SK-N-SH (cell line): ENCODE measurements at regions not wholly inside any gene's neighbourhood (a gene's known extent, or its start where the extent isn't known, plus 50 kb on each side); places are given as distances from the start of the nearest gene placed in this dataset.

Experiments
- CTCF ChIA-PET: fragments of 300-600, 350-600 bp; formaldehyde crosslinking; extraction: SDS; loops from one replicate; lab custom pipeline; 2021; lab: Yijun Ruan, JAX
- POLR2A ChIA-PET: fragments of 350-600 bp; sonication (Branson Sonifier 250); formaldehyde crosslinking; extraction: SDS; loops from one replicate; lab custom pipeline; 2020; ENCODE audit warnings: antibody characterized with exemption, inconsistent platforms; lab: Yijun Ruan, JAX
- DNase-seq: peaks from one replicate; pipeline ENCODE4 v3.0.0; 2012
- H2AFZ ChIP-seq: fragments of 200-600 bp; sonication (generic); 2 replicates; pipeline ENCODE4 v1.8.1; 2016; ENCODE audit warnings: antibody characterized with exemption, mild to moderate bottlenecking, low read depth
- H3F3A ChIP-seq: fragments of 200-600 bp; sonication (generic); replicated peaks from 2 replicates; pipeline ENCODE3; 2016; ENCODE audit warnings: antibody characterized with exemption, mild to moderate bottlenecking; ENCODE audit not compliant: insufficient read depth
- H3K27ac ChIP-seq, 2 experiments: fragments of 200-500 bp in 1 of 2; fragments of 200-600 bp in 1 of 2; sonication (Bioruptor generic) in 1 of 2; sonication (generic), shearing (Covaris generic) in 1 of 2; 2 replicates each; pipeline versions ENCODE4 v1.5.1 to v1.6.1; 2014 to 2016; ENCODE audit warnings: low read depth in 2 of 2, inconsistent platforms in 1 of 2, low read length in 1 of 2, mild to moderate bottlenecking in 1 of 2, mixed read lengths in 1 of 2
- H3K27me3 ChIP-seq: fragments of 200-600 bp; sonication (generic), shearing (Covaris generic); 2 replicates; pipeline ENCODE4 v1.6.1; 2016; ENCODE audit warnings: mixed run types; ENCODE audit not compliant: insufficient read depth
- H3K36me3 ChIP-seq, 2 experiments: fragments of 200-500 bp in 1 of 2; fragments of 200-600 bp in 1 of 2; sonication (Bioruptor generic) in 1 of 2; sonication (generic) in 1 of 2; replicated peaks in 1 of 2; 2 replicates each; pipeline versions ENCODE3 to v1.5.1; 2014 to 2016; ENCODE audit warnings: low read length in 1 of 2, mild to moderate bottlenecking in 1 of 2; ENCODE audit not compliant: insufficient read depth in 2 of 2, control insufficient read depth in 1 of 2
- H3K4me1 ChIP-seq, 2 experiments: fragments of 200-500 bp in 1 of 2; fragments of 200-600 bp in 1 of 2; sonication (Bioruptor generic) in 1 of 2; sonication (generic), shearing (Covaris generic) in 1 of 2; 2 replicates each; pipeline versions ENCODE4 v1.5.1 to v1.6.1; 2014 to 2016; ENCODE audit warnings: low read depth in 1 of 2, low read length in 1 of 2, mixed run types in 1 of 2; ENCODE audit not compliant: insufficient read depth in 2 of 2, control insufficient read depth in 1 of 2
- H3K4me2 ChIP-seq: fragments of 200-600 bp; sonication (generic), shearing (Covaris generic); 2 replicates; pipeline ENCODE4 v1.6.1; 2017; ENCODE audit warnings: mixed run types
- H3K4me3 ChIP-seq, 2 experiments: fragments of 200-500 bp in 1 of 2; fragments of 200-600 bp in 1 of 2; sonication (Bioruptor generic) in 1 of 2; sonication (generic), shearing (Covaris generic) in 1 of 2; 2 replicates each; pipeline versions ENCODE4 v1.5.1 to v1.8.1; 2014 to 2016; ENCODE audit warnings: low read depth in 2 of 2, inconsistent platforms in 1 of 2, low read length in 1 of 2, mild to moderate bottlenecking in 1 of 2, mixed read lengths in 1 of 2, moderate library complexity in 1 of 2
- H3K79me2 ChIP-seq: fragments of 200-600 bp; sonication (generic); 2 replicates; pipeline ENCODE4 v1.8.1; 2017; ENCODE audit warnings: mild to moderate bottlenecking; ENCODE audit not compliant: insufficient read depth
- H3K9ac ChIP-seq: fragments of 200-600 bp; sonication (generic); 2 replicates; pipeline ENCODE4 v1.6.1; 2017; ENCODE audit warnings: mixed run types
- H3K9me2 ChIP-seq: fragments of 200-600 bp; sonication (generic); 2 replicates; pipeline ENCODE4 v1.6.1; 2017; ENCODE audit warnings: mixed run types
- H3K9me3 ChIP-seq: fragments of 200-600 bp; sonication (generic); 2 replicates; pipeline ENCODE4 v1.6.1; 2017; ENCODE audit warnings: mixed run types, mild to moderate bottlenecking, moderate library complexity
- H4K20me1 ChIP-seq: fragments of 200-600 bp; sonication (generic); 2 replicates; pipeline ENCODE4 v1.6.1; 2017; ENCODE audit warnings: mild to moderate bottlenecking, mixed run types; ENCODE audit not compliant: insufficient read depth
- EZH2phosphoT487 ChIP-seq: fragments of 200-600 bp; sonication (generic); IDR thresholded peaks from 2 replicates; pipeline ENCODE4 v1.6.1; 2017; ENCODE audit warnings: low read depth, mixed run types, mild to moderate bottlenecking, antibody characterized with exemption, moderate library complexity, borderline replicate concordance
- FOXJ3 ChIP-seq: sonication (generic); formaldehyde crosslinking; IDR thresholded peaks from 2 replicates; pipeline ENCODE4 v1.5.1; 2020; ENCODE audit warnings: mild to moderate bottlenecking, missing genetic modification reagents
- FOXM1 ChIP-seq: IDR thresholded peaks from 2 replicates; pipeline ENCODE4 v1.4.0; 2012; ENCODE audit warnings: low read depth, mild to moderate bottlenecking
- JUND ChIP-seq: IDR thresholded peaks from 2 replicates; pipeline ENCODE4 v1.4.0; 2012
- RAD21 ChIP-seq: IDR thresholded peaks from 2 replicates; pipeline ENCODE4 v1.6.1; 2012; ENCODE audit warnings: mild to moderate bottlenecking, low read length
- RCOR1 ChIP-seq: fragments of 150-350 bp; IDR thresholded peaks from 2 replicates; pipeline ENCODE4 v1.6.1; 2017; ENCODE audit warnings: antibody characterized with exemption, low read length
- REST ChIP-seq: IDR thresholded peaks from 2 replicates; pipeline ENCODE4 v1.6.1; 2012; ENCODE audit warnings: mild to moderate bottlenecking, low read depth, low read length, moderate library complexity
- TEAD4 ChIP-seq: IDR thresholded peaks from 2 replicates; pipeline ENCODE4 v1.4.0; 2012; ENCODE audit warnings: mild to moderate bottlenecking, borderline replicate concordance; ENCODE audit not compliant: insufficient read depth
- USF2 ChIP-seq: fragments of 150-350 bp; IDR thresholded peaks from 2 replicates; pipeline ENCODE4 v1.6.1; 2017; ENCODE audit warnings: antibody characterized with exemption, low read length, low read depth, borderline replicate concordance
- ZBTB33 ChIP-seq: IDR thresholded peaks from 2 replicates; pipeline ENCODE4 v1.4.0; 2012; ENCODE audit warnings: low read depth, borderline replicate concordance
- WGBS: methylation state at CpG from one replicate; pipeline ENCODE4 v1.1.6; 2017; ENCODE audit warnings: low lambda C conversion rate; 5-methylcytosine and 5-hydroxymethylcytosine counted together
- TF ChIP-seq, protein P1 (sequence below): IDR thresholded peaks from 2 replicates; pipeline ENCODE4 v1.4.0; 2012; ENCODE audit warnings: low read depth

GRCh38 chr11:43119275-43119970 is 192.4 kb upstream of the API5 start:
- WGBS: 26% methylated on average over 4 of the region's 4 CpGs
- CTCF ChIA-PET: no interaction called here
- H3K9me3 ChIP-seq: no peaks in the 10 kb centered on the region
- TF ChIP-seq FOXJ3 (CRISPR knock-in tag) (no peak), USF2 (no peak), ZBTB33 (no peak), RAD21 (peak; percentile 18), FOXM1 (no peak), JUND (no peak), EZH2phosphoT487 (no peak), RCOR1 (no peak)
- H3K79me2 ChIP-seq: no peaks in the 10 kb centered on the region
- no peak overlapping the region for H2AFZ ChIP-seq
- H3K9me2 ChIP-seq: no peaks in the 10 kb centered on the region
- H4K20me1 ChIP-seq: no peaks in the 10 kb centered on the region
- no peak overlapping the region for H3K27ac ChIP-seq
- H3F3A ChIP-seq: no peaks in the 10 kb centered on the region
- no peaks in the 10 kb centered on the region for H3K36me3 ChIP-seq
- no peaks in the 10 kb centered on the region; a peak in 1 of 4 replicates for H3K4me1 ChIP-seq
- H3K9ac ChIP-seq: no peak overlapping the region
- DNase-seq: no peak
- no peaks in the 10 kb centered on the region for H3K27me3 ChIP-seq
- POLR2A ChIA-PET: no interaction called here
- no peak overlapping the region for H3K4me2 ChIP-seq
- no peak overlapping the region for H3K4me3 ChIP-seq

DNA sequence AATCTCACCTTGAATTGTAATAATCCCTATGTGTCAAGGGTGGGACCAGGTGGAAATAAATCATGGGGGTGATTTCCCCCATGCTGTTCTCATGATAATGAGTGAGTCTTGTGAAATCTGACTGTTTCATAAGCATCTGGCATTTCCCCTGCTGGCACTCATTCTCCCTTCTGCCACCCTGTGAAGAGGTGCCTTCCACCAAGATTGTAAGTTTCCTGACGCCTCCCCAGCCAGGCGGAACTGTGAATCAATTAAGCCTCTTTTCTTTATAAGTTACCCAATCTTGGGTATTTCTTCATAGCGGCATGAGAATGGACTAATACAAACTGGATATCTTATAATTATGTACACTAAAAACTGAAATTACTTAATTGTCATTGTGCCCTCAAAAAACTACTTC is 189.2 kb upstream of the API5 start:
- H3K4me2 ChIP-seq: no peak overlapping the region
- H3K4me1 ChIP-seq: no peaks in the 10 kb centered on the region; a peak in 1 of 4 replicates
- H4K20me1 ChIP-seq: no peaks in the 10 kb centered on the region
- TF ChIP-seq REST (no peak), FOXM1 (no peak), TEAD4 (no peak)
- TF ChIP-seq, protein P1, sequence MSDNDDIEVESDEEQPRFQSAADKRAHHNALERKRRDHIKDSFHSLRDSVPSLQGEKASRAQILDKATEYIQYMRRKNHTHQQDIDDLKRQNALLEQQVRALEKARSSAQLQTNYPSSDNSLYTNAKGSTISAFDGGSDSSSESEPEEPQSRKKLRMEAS: no peak
- no peak overlapping the region for H3K4me3 ChIP-seq
- no peaks in the 10 kb centered on the region for H3K36me3 ChIP-seq
- no peaks in the 10 kb centered on the region for H3K27me3 ChIP-seq
- ChIA-PET CTCF (no interaction called here), POLR2A (no interaction called here)
- DNase-seq: no peak
- H3K9me3 ChIP-seq: no peaks in the 10 kb centered on the region
- no peak overlapping the region for H3K9ac ChIP-seq
- WGBS: 24% methylated on average over 3 of the region's 3 CpGs
- H3K27ac ChIP-seq: no peak overlapping the region
- no peaks in the 10 kb centered on the region for H3K79me2 ChIP-seq
- no peak overlapping the region for H2AFZ ChIP-seq
- no peaks in the 10 kb centered on the region for H3F3A ChIP-seq
- H3K9me2 ChIP-seq: no peaks in the 10 kb centered on the region
